CD4-positive, alpha-beta T cell treated with Interleukin-6 for 4 hours (primary cell): ENCODE measurements at regions not wholly inside any gene's neighbourhood (a gene's known extent, or its start where the extent isn't known, plus 50 kb on each side); places are given as distances from the start of the nearest gene placed in this dataset.

Experiments used
- DNase-seq: peaks from one replicate; pipeline ENCODE4 v3.0.0-alpha.2; 2020; ENCODE audit warnings: mixed read lengths

GRCh38 chr1:8113262-8114220 is 87.4 kb upstream of the ERRFI1 start:
- DNase-seq: no peak

- no peak for DNase-seq
These were observed 86.6 kb upstream of the ERRFI1 start for GRCh38 chr1:8112611-8113261.

GRCh38 chr1:8111560-8111959 is 85.5 kb upstream of the ERRFI1 start:
- DNase-seq: no peak

- DNase-seq: no peak
These were observed 83.1 kb upstream of the ERRFI1 start for GRCh38 chr1:8109216-8109615.

GRCh38 chr1:8107897-8108296 is 81.8 kb upstream of the ERRFI1 start:
- DNase-seq: no peak

- DNase-seq: no peak
These were observed 78.4 kb upstream of the ERRFI1 start for GRCh38 chr1:8104278-8105236.

GRCh38 chr1:8097908-8098307 is 71.8 kb upstream of the ERRFI1 start:
- DNase-seq: no peak

- DNase-seq: no peak
These were observed 71.1 kb upstream of the ERRFI1 start for GRCh38 chr1:8097077-8097799.

- no peak for DNase-seq
These were observed 70.2 kb upstream of the ERRFI1 start for GRCh38 chr1:8096105-8097011.

- DNase-seq: no peak
These were observed 69.5 kb upstream of the ERRFI1 start for GRCh38 chr1:8095584-8095983.

GRCh38 chr1:8094481-8095241 is 68.6 kb upstream of the ERRFI1 start:
- no peak for DNase-seq

GRCh38 chr1:8093221-8093980 is 67.3 kb upstream of the ERRFI1 start:
- DNase-seq: no peak

GRCh38 chr1:8092657-8093056 is 66.5 kb upstream of the ERRFI1 start:
- DNase-seq: no peak

GRCh38 chr1:8091691-8092090 is 65.6 kb upstream of the ERRFI1 start:
- no peak for DNase-seq

GRCh38 chr1:8090241-8090702 is 64.2 kb upstream of the ERRFI1 start:
- DNase-seq: no peak

GRCh38 chr1:8089535-8090228 is 63.6 kb upstream of the ERRFI1 start:
- no peak for DNase-seq

- DNase-seq: no peak
These were observed 59.9 kb upstream of the ERRFI1 start for GRCh38 chr1:8086055-8086454.

GRCh38 chr1:8084913-8085312 is 58.8 kb upstream of the ERRFI1 start:
- no peak for DNase-seq
